GM23248 (cell line): ENCODE measurements at regions not wholly inside any gene's neighbourhood (a gene's known extent, or its start where the extent isn't known, plus 50 kb on each side); places are given as distances from the start of the nearest gene placed in this dataset.

Experiments used
- DNase-seq: peaks from one replicate; pipeline ENCODE4 v3.0.0-alpha.2; 2015
- H2AFZ ChIP-seq: fragments of 200-600 bp; sonication (generic); 2 replicates; pipeline ENCODE4 v1.6.1; 2016; ENCODE audit warnings: antibody characterized with exemption
- H3F3A ChIP-seq: fragments of 200-600 bp; sonication (generic); 2 replicates; pipeline ENCODE4 v1.6.1; 2016; ENCODE audit warnings: mild to moderate bottlenecking, antibody characterized with exemption, mixed run types; ENCODE audit not compliant: insufficient read depth
- H3K27ac ChIP-seq: fragments of 200-600 bp; sonication (generic); 2 replicates; pipeline ENCODE4 v1.5.1; 2016; ENCODE audit warnings: mild to moderate bottlenecking
- H3K27me3 ChIP-seq: fragments of 200-600 bp; sonication (generic); replicated peaks from 2 replicates; pipeline ENCODE4 v1.6.1; 2016; ENCODE audit warnings: mild to moderate bottlenecking; ENCODE audit not compliant: insufficient read depth
- H3K36me3 ChIP-seq: fragments of 200-600 bp; sonication (generic); 2 replicates; pipeline ENCODE4 v1.6.1; 2016; ENCODE audit warnings: low read depth, mild to moderate bottlenecking
- H3K4me1 ChIP-seq: fragments of 200-600 bp; sonication (generic); 2 replicates; pipeline ENCODE4 v1.6.1; 2016; ENCODE audit warnings: mild to moderate bottlenecking; ENCODE audit not compliant: insufficient read depth
- H3K4me2 ChIP-seq: fragments of 200-600 bp; sonication (generic); one replicate; pipeline ENCODE4 v1.6.1; 2016; ENCODE audit warnings: mild to moderate bottlenecking; ENCODE audit not compliant: unreplicated experiment
- H3K4me3 ChIP-seq: fragments of 200-600 bp; sonication (generic); 2 replicates; pipeline ENCODE4 v1.5.1; 2016; ENCODE audit warnings: mild to moderate bottlenecking
- H3K79me2 ChIP-seq: fragments of 200-600 bp; sonication (generic); 2 replicates; pipeline ENCODE4 v1.6.1; 2016; ENCODE audit warnings: mild to moderate bottlenecking; ENCODE audit not compliant: insufficient read depth
- H3K9ac ChIP-seq: fragments of 200-600 bp; sonication (generic); 2 replicates; pipeline ENCODE4 v1.6.1; 2016; ENCODE audit warnings: mild to moderate bottlenecking
- H3K9me2 ChIP-seq: fragments of 200-600 bp; sonication (generic); 2 replicates; pipeline ENCODE4 v1.6.1; 2016; ENCODE audit warnings: mixed run types, mild to moderate bottlenecking, moderate library complexity; ENCODE audit not compliant: insufficient read depth
- H3K9me3 ChIP-seq: fragments of 200-600 bp; sonication (generic); one replicate; pipeline ENCODE4 v1.6.1; 2017; ENCODE audit warnings: low read depth
- H4K20me1 ChIP-seq: fragments of 200-600 bp; sonication (generic); 2 replicates; pipeline ENCODE4 v1.6.0; 2016; ENCODE audit not compliant: insufficient read depth
- EZH2 ChIP-seq: fragments of 200-600 bp; sonication (generic); IDR thresholded peaks from 2 replicates; pipeline ENCODE4 v1.6.1; 2018; ENCODE audit warnings: antibody characterized with exemption, mild to moderate bottlenecking; ENCODE audit not compliant: insufficient read depth, poor library complexity, severe bottlenecking
- EZH2phosphoT487 ChIP-seq: fragments of 200-600 bp; sonication (generic); IDR thresholded peaks from 2 replicates; pipeline ENCODE4 v1.6.1; 2018; ENCODE audit warnings: antibody characterized with exemption, moderate library complexity, mild to moderate bottlenecking, low read depth; ENCODE audit not compliant: insufficient read depth
- WGBS, 2 experiments: methylation state at CpG; one replicate each; pipeline ENCODE4 v1.1.6; 2015 to 2017; ENCODE audit warnings: low lambda C conversion rate in 2 of 2, low coverage in 1 of 2; ENCODE audit errors: missing lambda C conversion rate in 2 of 2; 5-methylcytosine and 5-hydroxymethylcytosine counted together
- in situ Hi-C: fragments of 300-500 bp; cut with MboI; formaldehyde crosslinking; loops from 2 replicates; pipeline ENCODE4 v1.15.0; 2020

DNA sequence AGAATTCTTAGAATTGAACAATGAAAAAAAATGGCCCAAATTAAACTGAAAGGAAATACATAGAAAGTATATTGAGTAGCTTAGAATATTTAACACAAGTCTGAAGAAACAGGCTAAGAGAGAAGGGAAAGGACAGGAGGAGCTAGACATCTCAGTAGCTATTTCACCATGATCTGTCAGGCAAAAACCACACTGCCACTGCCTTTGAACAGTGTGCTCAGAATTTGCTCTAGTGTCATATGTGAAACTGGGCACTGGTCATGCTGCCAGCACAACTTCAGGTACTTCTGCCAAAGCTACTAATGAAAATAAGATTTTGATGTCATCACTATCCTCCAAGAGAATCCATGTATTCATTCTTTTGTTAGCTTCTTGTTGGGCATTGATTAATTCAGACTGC, 1280.8 kb upstream of the PCDH20 start:
- no peak for DNase-seq
- H3K27me3 ChIP-seq: no peaks in the 10 kb centered on the region
- H3K4me2 ChIP-seq: no peak overlapping the region
- no peaks in the 10 kb centered on the region for H3K9me3 ChIP-seq
- H3K27ac ChIP-seq: no peak overlapping the region
- H3K4me1 ChIP-seq: no peaks in the 10 kb centered on the region
- no peaks in the 10 kb centered on the region for H4K20me1 ChIP-seq
- H3K9me2 ChIP-seq: no peaks in the 10 kb centered on the region
- no peaks in the 10 kb centered on the region for H3K79me2 ChIP-seq
- H3K9ac ChIP-seq: no peak overlapping the region
- H3F3A ChIP-seq: no peaks in the 10 kb centered on the region
- no peaks in the 10 kb centered on the region for H3K36me3 ChIP-seq
- TF ChIP-seq EZH2 (no peak), EZH2phosphoT487 (no peak)
- H3K4me3 ChIP-seq: no peak overlapping the region
- no peak overlapping the region for H2AFZ ChIP-seq
- in situ Hi-C loops: no loop called here

DNA sequence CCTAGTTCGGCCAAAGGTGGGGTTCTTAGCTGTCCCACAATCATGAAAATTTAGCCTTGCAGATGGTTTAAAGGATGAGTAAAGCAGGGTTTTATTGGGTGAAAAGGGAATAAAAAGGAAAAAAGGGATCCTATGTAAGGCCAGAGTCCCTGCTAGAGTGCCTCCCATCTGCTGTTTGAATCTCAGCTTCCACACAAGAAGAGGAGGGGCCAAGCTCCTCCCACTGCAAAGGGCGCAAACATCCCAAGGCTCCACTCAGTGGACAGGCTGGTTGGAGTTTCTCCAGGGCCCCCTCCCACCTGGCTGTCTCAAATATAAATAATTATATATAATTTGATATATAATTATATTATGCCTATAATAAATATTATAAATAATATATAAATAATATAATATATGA, 1272.1 kb upstream of the PCDH20 start:
- TF ChIP-seq EZH2 (no peak), EZH2phosphoT487 (no peak)
- in situ Hi-C loops: no loop called here
- Histone ChIP-seq H3K4me1 (no peaks in the 10 kb centered on the region), H3K79me2 (no peaks in the 10 kb centered on the region), H3K27ac (no peak overlapping the region), H3K27me3 (no peaks in the 10 kb centered on the region), H3K9ac (no peak overlapping the region), H3K36me3 (no peaks in the 10 kb centered on the region), H3F3A (no peaks in the 10 kb centered on the region), H3K9me2 (no peaks in the 10 kb centered on the region), H3K9me3 (no peaks in the 10 kb centered on the region), H4K20me1 (no peaks in the 10 kb centered on the region), H3K4me2 (no peak overlapping the region), H2AFZ (no peak overlapping the region), H3K4me3 (no peak overlapping the region)
- WGBS, 2 experiments: 78 to 85% methylated on average over 2 of the region's 2 CpGs
- DNase-seq: no peak

DNA sequence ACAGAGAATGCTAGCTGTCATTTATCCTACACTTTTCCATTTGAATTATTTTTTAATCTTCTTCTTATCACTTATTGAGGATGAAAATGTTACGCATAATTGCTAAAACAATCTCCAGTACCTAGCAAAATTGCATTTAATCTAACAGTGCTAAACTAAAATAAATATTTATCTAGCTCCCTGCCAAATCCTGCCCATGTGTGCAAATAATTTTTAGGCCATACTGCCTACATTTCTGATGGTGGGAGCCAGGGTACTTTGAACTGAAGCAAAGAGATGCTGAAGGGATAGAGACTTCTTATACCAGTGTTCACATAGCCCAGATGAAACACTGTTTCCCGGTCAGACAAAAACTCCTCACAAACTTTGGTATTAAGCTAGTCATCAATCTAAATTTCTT, 1268.7 kb upstream of the PCDH20 start:
- Histone ChIP-seq H3K27me3 (no peaks in the 10 kb centered on the region), H3F3A (no peaks in the 10 kb centered on the region), H3K9me3 (no peaks in the 10 kb centered on the region), H3K9me2 (no peaks in the 10 kb centered on the region), H3K79me2 (no peaks in the 10 kb centered on the region), H3K9ac (no peak overlapping the region), H4K20me1 (no peaks in the 10 kb centered on the region), H3K27ac (no peak overlapping the region), H3K36me3 (no peaks in the 10 kb centered on the region), H3K4me2 (no peak overlapping the region), H2AFZ (no peak overlapping the region), H3K4me3 (no peak overlapping the region), H3K4me1 (no peaks in the 10 kb centered on the region)
- TF ChIP-seq EZH2phosphoT487 (no peak), EZH2 (no peak)
- 58 to 62% methylated on average over 2 of the region's 2 CpGs for WGBS, 2 experiments
- in situ Hi-C loops: no loop called here
- no peak for DNase-seq

DNA sequence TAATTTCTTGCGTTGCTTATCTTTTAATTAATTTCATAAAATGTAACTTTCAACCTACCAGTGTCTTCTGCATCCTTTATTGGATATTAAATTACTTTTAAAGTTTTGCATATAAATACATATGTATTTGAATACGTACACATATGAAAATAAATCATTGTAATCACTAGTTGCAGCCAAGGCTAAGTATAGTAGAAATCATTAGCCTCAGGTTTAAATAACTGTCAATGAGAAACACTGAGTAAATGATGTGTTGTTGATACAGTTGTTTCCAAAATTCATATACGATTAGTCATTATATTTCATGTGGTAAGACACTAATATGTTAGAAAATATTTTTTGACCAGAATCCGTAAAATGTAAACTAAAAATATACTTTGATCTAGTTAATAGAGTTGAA, 1267.1 kb upstream of the PCDH20 start:
- no peak for DNase-seq
- TF ChIP-seq EZH2 (no peak), EZH2phosphoT487 (no peak)
- no peak overlapping the region for H2AFZ ChIP-seq
- WGBS, 2 experiments: 28 to 29% methylated on average over 4 of the region's 4 CpGs
- H3K79me2 ChIP-seq: no peaks in the 10 kb centered on the region
- no peak overlapping the region for H3K4me2 ChIP-seq
- no peaks in the 10 kb centered on the region for H3K27me3 ChIP-seq
- H3K27ac ChIP-seq: no peak overlapping the region
- H3K36me3 ChIP-seq: no peaks in the 10 kb centered on the region
- H3K4me1 ChIP-seq: no peaks in the 10 kb centered on the region
- no peak overlapping the region for H3K4me3 ChIP-seq
- H3K9me3 ChIP-seq: no peaks in the 10 kb centered on the region
- no peaks in the 10 kb centered on the region for H4K20me1 ChIP-seq
- in situ Hi-C loops: no loop called here
- H3K9ac ChIP-seq: no peak overlapping the region
- no peaks in the 10 kb centered on the region for H3K9me2 ChIP-seq
- no peaks in the 10 kb centered on the region for H3F3A ChIP-seq

DNA sequence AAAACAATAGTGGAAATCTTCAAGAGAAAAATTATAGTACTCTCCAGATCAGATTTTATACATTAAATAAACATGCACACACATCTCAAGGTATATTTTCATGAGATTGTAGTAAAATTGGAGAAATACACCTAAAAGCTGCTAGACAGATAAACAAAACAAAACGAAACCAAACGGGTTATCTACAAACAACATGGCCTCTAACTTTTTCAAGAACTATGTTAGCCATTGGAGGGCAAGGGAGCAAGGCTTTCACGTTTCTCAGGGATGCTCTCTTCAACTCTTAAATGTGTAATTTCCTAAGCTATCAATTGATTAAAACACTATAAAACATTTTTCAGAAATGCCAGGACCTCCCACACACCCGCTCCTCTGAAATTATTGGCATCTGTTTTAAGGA, 1262.4 kb upstream of the PCDH20 start:
- no peak overlapping the region for H3K4me2 ChIP-seq
- no peaks in the 10 kb centered on the region for H3K79me2 ChIP-seq

More for the DNA sequence above, 1262.4 kb upstream of the PCDH20 start:
- H3K9me3 ChIP-seq: no peaks in the 10 kb centered on the region
- 10 to 12% methylated on average over 4 of the region's 4 CpGs for WGBS, 2 experiments
- H3K27me3 ChIP-seq: no peaks in the 10 kb centered on the region
- no peaks in the 10 kb centered on the region for H3K9me2 ChIP-seq
- H3K4me3 ChIP-seq: no peak overlapping the region
- no peak overlapping the region for H2AFZ ChIP-seq
- H4K20me1 ChIP-seq: no peaks in the 10 kb centered on the region
- TF ChIP-seq EZH2: no peak
- TF ChIP-seq EZH2phosphoT487: no peak
- no peaks in the 10 kb centered on the region for H3K36me3 ChIP-seq
- H3F3A ChIP-seq: no peaks in the 10 kb centered on the region
- DNase-seq: no peak
- in situ Hi-C loops: no loop called here
- no peaks in the 10 kb centered on the region for H3K4me1 ChIP-seq
- H3K9ac ChIP-seq: no peak overlapping the region
- no peak overlapping the region for H3K27ac ChIP-seq
